Gastrocnemius medialis (tissue), 4 donors: ENCODE measurements at regions not wholly inside any gene's neighbourhood (a gene's known extent, or its start where the extent isn't known, plus 50 kb on each side); places are given as distances from the start of the nearest gene placed in this dataset.

ENCODE experiments used
- ATAC-seq, 2 donors: fragments of 150-250 bp; one replicate each; pipeline ENCODE4 v1.9.1; 2016
- DNase-seq, 2 donors: peaks; one replicate each; pipeline ENCODE4 v3.0.0-alpha.2; 2019
- H3K27ac ChIP-seq, 4 donors: fragments of 200-600 bp; sonication (generic); 1 replicate in 1 of 4; 2 replicates in 3 of 4; pipeline ENCODE4 v1.5.1; 2016 to 2018; ENCODE audit warnings: mild to moderate bottlenecking in 2 of 4, moderate library complexity in 1 of 4
- H3K27me3 ChIP-seq, 3 donors: fragments of 200-600 bp; sonication (generic) in 2 of 3; 1 replicate in 1 of 3; 2 replicates in 2 of 3; pipeline versions ENCODE4 v1.5.1 to v1.6.0; 2016 to 2019; ENCODE audit warnings: mild to moderate bottlenecking in 1 of 3, moderate library complexity in 1 of 3
- H3K36me3 ChIP-seq, 2 donors: fragments of 200-600 bp; sonication (generic) in 1 of 2; one replicate each; pipeline ENCODE4 v1.5.1; 2017 to 2018
- H3K4me1 ChIP-seq, 2 donors: fragments of 200-600 bp; sonication (generic) in 1 of 2; one replicate each; pipeline ENCODE4 v1.5.1; 2016 to 2017; ENCODE audit warnings: mild to moderate bottlenecking in 2 of 2
- H3K4me3 ChIP-seq, 4 donors: fragments of 200-600 bp; sonication (generic) in 3 of 4; 1 replicate in 1 of 4; 2 replicates in 3 of 4; pipeline ENCODE4 v1.5.1; 2016 to 2019; ENCODE audit warnings: mild to moderate bottlenecking in 2 of 4
- H3K9me3 ChIP-seq, 3 donors: fragments of 200-600 bp; sonication (generic) in 2 of 3; 1 replicate in 1 of 3; 2 replicates in 2 of 3; pipeline ENCODE4 v1.5.1; 2016 to 2019
- POLR2A ChIP-seq, 2 donors: fragments of 450-650 bp; IDR thresholded peaks; one replicate each; pipeline ENCODE4 v1.6.1; 2017; ENCODE audit warnings: antibody characterized with exemption in 2 of 2, mild to moderate bottlenecking in 2 of 2, moderate library complexity in 2 of 2
- in situ Hi-C, 4 donors: fragments of 200-750 bp; cut with MboI; loops; one replicate each; pipeline versions ENCODE4 v1.15.0 to v1.8.0; 2017; ENCODE audit warnings: low sequenced_read_pairs in 4 of 4
- intact Hi-C: fragments of 100-400 bp; cut with DNase I; formaldehyde crosslinking; loops from one replicate; pipeline ENCODE4 v1.15.1; 2023; ENCODE audit warnings: low total_unique reads
- TF ChIP-seq, protein P1 (sequence below), 5 experiments: fragments of 450-650 bp in 3 of 5; fragments of 200-600 bp in 2 of 5; sonication (generic) in 2 of 5; IDR thresholded peaks in 4 of 5; conservative IDR thresholded peaks in 1 of 5; 1 replicate in 4 of 5; 2 replicates in 1 of 5; pipeline ENCODE4 v1.5.1; 2016 to 2019; ENCODE audit warnings: antibody characterized with exemption in 5 of 5, mild to moderate bottlenecking in 3 of 5, moderate library complexity in 3 of 5

DNA sequence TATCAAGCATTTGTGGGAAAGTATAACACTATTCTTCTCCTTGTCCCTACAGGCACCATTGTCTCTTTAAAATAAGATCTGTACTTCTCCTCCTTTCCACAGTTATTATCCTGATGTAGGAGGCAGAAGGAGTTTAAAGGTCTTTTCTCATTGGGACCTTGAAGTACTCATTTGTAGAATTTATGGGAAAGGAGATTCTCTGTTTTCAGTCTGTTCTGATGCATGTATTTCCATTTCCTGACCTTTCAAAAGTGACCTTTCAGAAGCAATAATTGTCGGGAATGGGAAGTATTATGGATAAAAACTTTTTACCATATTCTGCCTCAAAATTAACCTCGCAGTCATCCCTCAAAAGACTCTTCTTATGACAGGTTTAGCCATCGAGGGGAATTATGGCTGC lies 224.8 kb downstream of the CTH start:
- Histone ChIP-seq H3K4me1 (no peaks in the 10 kb centered on the region), H3K27ac (no peak overlapping the region), H3K9me3 (no peaks in the 10 kb centered on the region), H3K27me3 (no peaks in the 10 kb centered on the region), H3K36me3 (no peaks in the 10 kb centered on the region), H3K4me3 (no peak overlapping the region)
- TF ChIP-seq, protein P1, sequence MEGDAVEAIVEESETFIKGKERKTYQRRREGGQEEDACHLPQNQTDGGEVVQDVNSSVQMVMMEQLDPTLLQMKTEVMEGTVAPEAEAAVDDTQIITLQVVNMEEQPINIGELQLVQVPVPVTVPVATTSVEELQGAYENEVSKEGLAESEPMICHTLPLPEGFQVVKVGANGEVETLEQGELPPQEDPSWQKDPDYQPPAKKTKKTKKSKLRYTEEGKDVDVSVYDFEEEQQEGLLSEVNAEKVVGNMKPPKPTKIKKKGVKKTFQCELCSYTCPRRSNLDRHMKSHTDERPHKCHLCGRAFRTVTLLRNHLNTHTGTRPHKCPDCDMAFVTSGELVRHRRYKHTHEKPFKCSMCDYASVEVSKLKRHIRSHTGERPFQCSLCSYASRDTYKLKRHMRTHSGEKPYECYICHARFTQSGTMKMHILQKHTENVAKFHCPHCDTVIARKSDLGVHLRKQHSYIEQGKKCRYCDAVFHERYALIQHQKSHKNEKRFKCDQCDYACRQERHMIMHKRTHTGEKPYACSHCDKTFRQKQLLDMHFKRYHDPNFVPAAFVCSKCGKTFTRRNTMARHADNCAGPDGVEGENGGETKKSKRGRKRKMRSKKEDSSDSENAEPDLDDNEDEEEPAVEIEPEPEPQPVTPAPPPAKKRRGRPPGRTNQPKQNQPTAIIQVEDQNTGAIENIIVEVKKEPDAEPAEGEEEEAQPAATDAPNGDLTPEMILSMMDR (IDR thresholded peaks at IDR 0.05 in 4 of 5, conservative IDR thresholded peaks at IDR 0.05 in 1 of 5) = no peak
- no peak for TF ChIP-seq POLR2A (IDR thresholded peaks at IDR 0.05)
- no peak for DNase-seq
- in situ Hi-C loops = no loop called here
- ATAC-seq = no peak
- intact Hi-C loops = no loop called here

DNA sequence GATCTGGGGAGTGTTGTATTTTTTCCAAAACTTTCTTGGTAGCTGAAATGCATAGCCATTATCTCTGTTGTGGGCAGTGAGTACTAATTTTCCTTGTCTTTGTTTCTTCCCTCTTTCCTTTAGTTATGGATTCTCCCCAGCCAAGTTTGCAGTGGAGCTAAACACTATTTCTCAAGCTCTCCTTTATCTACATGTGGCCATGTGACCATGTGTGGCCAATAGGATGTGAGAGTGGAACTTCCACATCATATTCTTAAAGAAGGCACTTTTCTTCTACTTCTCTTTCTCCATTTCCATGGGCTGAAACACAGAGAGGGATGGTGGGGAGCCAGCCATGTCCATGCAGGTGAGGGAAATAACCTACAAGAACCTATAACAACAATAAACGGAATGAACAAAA lies 230.8 kb downstream of the CTH start:
- ATAC-seq (no peak), DNase-seq (no peak)
- Histone ChIP-seq H3K27ac (no peak overlapping the region), H3K4me1 (no peaks in the 10 kb centered on the region), H3K27me3 (no peaks in the 10 kb centered on the region), H3K4me3 (no peak overlapping the region), H3K36me3 (no peaks in the 10 kb centered on the region), H3K9me3 (no peaks in the 10 kb centered on the region)
- TF ChIP-seq POLR2A (IDR thresholded peaks at IDR 0.05) = no peak
- TF ChIP-seq, protein P1 (IDR thresholded peaks at IDR 0.05 in 4 of 5, conservative IDR thresholded peaks at IDR 0.05 in 1 of 5) = no peak
- in situ Hi-C loops (no loop called here), intact Hi-C loops (no loop called here)

DNA sequence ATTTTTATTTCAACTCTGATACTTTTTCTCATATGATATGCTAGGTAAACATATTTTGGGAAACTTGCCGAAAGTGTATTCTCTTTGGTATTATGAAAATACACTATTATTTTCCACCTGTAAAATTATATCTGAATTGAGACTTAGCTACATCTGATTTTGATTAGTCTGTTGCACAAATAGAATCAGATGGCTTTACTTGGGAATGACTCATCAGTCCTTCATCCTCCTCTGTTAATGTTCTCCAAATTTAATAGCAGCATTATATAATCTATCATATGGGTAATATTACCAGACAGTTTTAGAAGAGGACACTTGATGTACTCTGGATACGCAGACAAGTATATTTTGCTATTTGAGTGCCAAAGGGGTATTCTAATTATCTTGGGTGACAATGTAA lies 245.3 kb downstream of the CTH start:
- ATAC-seq = no peak
- no peak for DNase-seq
- Histone ChIP-seq H3K36me3 (no peaks in the 10 kb centered on the region), H3K4me1 (no peaks in the 10 kb centered on the region), H3K27me3 (no peaks in the 10 kb centered on the region), H3K4me3 (no peak overlapping the region), H3K9me3 (no peaks in the 10 kb centered on the region), H3K27ac (no peak overlapping the region)
- no peak for TF ChIP-seq POLR2A (IDR thresholded peaks at IDR 0.05)
- TF ChIP-seq, protein P1 (IDR thresholded peaks at IDR 0.05 in 4 of 5, conservative IDR thresholded peaks at IDR 0.05 in 1 of 5) = no peak
- in situ Hi-C loops (no loop called here), intact Hi-C loops (no loop called here)

DNA sequence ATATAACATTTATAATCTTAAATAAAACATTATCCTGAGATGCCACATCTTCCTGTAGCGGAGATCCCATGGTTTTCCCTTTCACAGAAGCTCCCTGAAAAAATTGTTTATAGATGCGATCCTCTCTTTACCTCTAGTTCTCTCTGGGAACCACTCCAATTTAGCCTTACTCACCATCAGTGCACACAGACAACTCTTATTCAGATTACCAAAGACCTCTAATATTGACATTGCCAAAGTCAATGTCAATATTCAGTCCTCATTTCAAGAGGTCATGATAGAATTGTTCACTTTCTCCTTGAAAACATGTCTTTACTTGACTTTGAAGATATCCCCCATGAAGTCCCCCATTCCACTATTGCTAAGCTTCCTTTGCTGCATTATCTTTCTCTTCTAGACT lies 248.8 kb downstream of the CTH start:
- Histone ChIP-seq H3K4me3 (no peak overlapping the region), H3K9me3 (no peaks in the 10 kb centered on the region), H3K36me3 (no peaks in the 10 kb centered on the region), H3K27me3 (no peaks in the 10 kb centered on the region), H3K27ac (no peak overlapping the region), H3K4me1 (no peaks in the 10 kb centered on the region)
- in situ Hi-C loops (no loop called here), intact Hi-C loops (no loop called here)
- ATAC-seq = no peak
- no peak for DNase-seq
- TF ChIP-seq POLR2A (IDR thresholded peaks at IDR 0.05) = no peak
- TF ChIP-seq, protein P1 (IDR thresholded peaks at IDR 0.05 in 4 of 5, conservative IDR thresholded peaks at IDR 0.05 in 1 of 5) = no peak

DNA sequence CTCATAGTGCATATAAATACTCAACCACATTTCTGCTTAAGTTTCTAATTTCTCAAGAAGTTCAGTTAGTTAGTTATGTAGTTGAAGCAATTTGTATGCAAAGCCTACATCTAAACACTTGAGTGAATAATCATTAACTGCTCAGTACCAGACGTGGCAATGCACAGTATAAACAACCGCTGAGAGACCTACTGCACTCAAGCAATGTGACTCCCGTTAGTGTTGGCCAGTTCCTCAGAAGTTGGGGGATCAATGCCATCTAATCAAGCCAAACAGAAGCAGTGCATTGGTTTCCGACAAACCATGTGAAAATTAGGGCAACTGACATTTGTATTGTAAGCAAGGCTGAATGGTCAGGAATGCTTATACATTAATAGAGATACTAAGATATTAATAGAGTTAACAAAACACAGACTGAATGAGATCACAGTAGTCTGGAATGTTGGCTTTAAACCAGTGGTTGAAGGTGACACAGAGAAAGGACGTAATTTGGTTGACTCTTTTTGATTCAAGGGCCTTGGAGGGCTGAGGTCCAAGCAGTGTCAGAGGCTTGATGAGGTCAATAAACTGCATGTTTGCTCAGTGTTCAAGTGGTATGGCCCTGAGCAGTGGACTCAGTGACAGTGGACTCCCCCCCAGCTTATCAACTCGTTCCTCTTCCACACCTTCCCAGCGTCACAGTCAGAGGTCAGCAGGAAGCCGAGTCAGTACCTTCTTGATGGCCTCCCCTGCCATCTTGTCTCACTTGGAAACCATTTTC lies 255.5 kb downstream of the CTH start:
- intact Hi-C loops = no loop called here
- Histone ChIP-seq H3K27ac (no peak overlapping the region), H3K4me3 (no peak overlapping the region), H3K9me3 (peaks cover 0 to 4% (median 0%) of the 10 kb centered on the region in 3 donors), H3K36me3 (no peaks in the 10 kb centered on the region), H3K27me3 (no peaks in the 10 kb centered on the region), H3K4me1 (no peaks in the 10 kb centered on the region)
- no peak for ATAC-seq
- in situ Hi-C loops = no loop called here
- no peak for DNase-seq
- TF ChIP-seq, protein P1 (IDR thresholded peaks at IDR 0.05 in 4 of 5, conservative IDR thresholded peaks at IDR 0.05 in 1 of 5) = no peak
- no peak for TF ChIP-seq POLR2A (IDR thresholded peaks at IDR 0.05)
